H1 (cell line): ENCODE measurements at regions not wholly inside any gene's neighbourhood (a gene's known extent, or its start where the extent isn't known, plus 50 kb on each side); places are given as distances from the start of the nearest gene placed in this dataset.

Experiments
- SAP30 ChIP-seq: fragments of 300-600 bp; sonication (generic); IDR thresholded peaks from 2 replicates; pipeline ENCODE4 v1.7.1; 2012; ENCODE audit warnings: low read length, moderate library complexity, mild to moderate bottlenecking, inconsistent platforms; ENCODE audit not compliant: insufficient read depth, insufficient replicate concordance
- TF ChIP-seq, protein P1 (sequence below): fragments of 300-600 bp; sonication (generic); IDR thresholded peaks from 2 replicates; pipeline ENCODE4 v1.7.1; 2012; ENCODE audit warnings: low read length, moderate library complexity, mild to moderate bottlenecking, inconsistent platforms; ENCODE audit not compliant: insufficient replicate concordance

DNA sequence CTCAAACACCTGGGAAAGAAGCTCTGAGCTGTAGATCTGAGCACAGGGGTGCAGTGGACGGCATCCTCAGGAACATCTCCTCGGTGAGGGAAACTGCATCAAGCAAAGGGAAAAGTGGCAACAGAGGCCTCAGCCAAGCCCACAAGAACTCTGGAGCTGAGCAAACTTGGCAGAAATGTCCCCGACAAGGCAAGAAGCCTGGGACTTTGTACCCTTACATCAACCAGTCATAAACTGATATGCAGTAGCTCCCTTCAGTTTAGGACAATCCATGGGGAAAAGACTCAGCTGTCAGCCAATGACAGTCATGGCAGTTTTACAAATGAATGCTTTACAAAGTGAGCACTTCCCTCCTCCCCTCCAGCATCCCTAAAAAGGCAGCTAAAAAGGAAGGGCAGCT lies 210.0 kb upstream of the DYNLRB2 start (continued):
- TF ChIP-seq, protein P1, sequence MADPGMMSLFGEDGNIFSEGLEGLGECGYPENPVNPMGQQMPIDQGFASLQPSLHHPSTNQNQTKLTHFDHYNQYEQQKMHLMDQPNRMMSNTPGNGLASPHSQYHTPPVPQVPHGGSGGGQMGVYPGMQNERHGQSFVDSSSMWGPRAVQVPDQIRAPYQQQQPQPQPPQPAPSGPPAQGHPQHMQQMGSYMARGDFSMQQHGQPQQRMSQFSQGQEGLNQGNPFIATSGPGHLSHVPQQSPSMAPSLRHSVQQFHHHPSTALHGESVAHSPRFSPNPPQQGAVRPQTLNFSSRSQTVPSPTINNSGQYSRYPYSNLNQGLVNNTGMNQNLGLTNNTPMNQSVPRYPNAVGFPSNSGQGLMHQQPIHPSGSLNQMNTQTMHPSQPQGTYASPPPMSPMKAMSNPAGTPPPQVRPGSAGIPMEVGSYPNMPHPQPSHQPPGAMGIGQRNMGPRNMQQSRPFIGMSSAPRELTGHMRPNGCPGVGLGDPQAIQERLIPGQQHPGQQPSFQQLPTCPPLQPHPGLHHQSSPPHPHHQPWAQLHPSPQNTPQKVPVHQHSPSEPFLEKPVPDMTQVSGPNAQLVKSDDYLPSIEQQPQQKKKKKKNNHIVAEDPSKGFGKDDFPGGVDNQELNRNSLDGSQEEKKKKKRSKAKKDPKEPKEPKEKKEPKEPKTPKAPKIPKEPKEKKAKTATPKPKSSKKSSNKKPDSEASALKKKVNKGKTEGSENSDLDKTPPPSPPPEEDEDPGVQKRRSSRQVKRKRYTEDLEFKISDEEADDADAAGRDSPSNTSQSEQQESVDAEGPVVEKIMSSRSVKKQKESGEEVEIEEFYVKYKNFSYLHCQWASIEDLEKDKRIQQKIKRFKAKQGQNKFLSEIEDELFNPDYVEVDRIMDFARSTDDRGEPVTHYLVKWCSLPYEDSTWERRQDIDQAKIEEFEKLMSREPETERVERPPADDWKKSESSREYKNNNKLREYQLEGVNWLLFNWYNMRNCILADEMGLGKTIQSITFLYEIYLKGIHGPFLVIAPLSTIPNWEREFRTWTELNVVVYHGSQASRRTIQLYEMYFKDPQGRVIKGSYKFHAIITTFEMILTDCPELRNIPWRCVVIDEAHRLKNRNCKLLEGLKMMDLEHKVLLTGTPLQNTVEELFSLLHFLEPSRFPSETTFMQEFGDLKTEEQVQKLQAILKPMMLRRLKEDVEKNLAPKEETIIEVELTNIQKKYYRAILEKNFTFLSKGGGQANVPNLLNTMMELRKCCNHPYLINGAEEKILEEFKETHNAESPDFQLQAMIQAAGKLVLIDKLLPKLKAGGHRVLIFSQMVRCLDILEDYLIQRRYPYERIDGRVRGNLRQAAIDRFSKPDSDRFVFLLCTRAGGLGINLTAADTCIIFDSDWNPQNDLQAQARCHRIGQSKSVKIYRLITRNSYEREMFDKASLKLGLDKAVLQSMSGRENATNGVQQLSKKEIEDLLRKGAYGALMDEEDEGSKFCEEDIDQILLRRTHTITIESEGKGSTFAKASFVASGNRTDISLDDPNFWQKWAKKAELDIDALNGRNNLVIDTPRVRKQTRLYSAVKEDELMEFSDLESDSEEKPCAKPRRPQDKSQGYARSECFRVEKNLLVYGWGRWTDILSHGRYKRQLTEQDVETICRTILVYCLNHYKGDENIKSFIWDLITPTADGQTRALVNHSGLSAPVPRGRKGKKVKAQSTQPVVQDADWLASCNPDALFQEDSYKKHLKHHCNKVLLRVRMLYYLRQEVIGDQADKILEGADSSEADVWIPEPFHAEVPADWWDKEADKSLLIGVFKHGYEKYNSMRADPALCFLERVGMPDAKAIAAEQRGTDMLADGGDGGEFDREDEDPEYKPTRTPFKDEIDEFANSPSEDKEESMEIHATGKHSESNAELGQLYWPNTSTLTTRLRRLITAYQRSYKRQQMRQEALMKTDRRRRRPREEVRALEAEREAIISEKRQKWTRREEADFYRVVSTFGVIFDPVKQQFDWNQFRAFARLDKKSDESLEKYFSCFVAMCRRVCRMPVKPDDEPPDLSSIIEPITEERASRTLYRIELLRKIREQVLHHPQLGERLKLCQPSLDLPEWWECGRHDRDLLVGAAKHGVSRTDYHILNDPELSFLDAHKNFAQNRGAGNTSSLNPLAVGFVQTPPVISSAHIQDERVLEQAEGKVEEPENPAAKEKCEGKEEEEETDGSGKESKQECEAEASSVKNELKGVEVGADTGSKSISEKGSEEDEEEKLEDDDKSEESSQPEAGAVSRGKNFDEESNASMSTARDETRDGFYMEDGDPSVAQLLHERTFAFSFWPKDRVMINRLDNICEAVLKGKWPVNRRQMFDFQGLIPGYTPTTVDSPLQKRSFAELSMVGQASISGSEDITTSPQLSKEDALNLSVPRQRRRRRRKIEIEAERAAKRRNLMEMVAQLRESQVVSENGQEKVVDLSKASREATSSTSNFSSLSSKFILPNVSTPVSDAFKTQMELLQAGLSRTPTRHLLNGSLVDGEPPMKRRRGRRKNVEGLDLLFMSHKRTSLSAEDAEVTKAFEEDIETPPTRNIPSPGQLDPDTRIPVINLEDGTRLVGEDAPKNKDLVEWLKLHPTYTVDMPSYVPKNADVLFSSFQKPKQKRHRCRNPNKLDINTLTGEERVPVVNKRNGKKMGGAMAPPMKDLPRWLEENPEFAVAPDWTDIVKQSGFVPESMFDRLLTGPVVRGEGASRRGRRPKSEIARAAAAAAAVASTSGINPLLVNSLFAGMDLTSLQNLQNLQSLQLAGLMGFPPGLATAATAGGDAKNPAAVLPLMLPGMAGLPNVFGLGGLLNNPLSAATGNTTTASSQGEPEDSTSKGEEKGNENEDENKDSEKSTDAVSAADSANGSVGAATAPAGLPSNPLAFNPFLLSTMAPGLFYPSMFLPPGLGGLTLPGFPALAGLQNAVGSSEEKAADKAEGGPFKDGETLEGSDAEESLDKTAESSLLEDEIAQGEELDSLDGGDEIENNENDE: no peak
- TF ChIP-seq SAP30: no peak
- TF ChIP-seq, all 59 proteins: peak for 0
